Activated CD8-positive, alpha-beta T cell treated with anti-CD3 and anti-CD28 coated beads for 36 hours (primary cell): ENCODE measurements at regions not wholly inside any gene's neighbourhood (a gene's known extent, or its start where the extent isn't known, plus 50 kb on each side); places are given as distances from the start of the nearest gene placed in this dataset.

Source experiments
- ATAC-seq: fragments of 200-7000 bp; cut with Tn5 transposase; one replicate; pipeline ENCODE4 v1.10.0; 2021; ENCODE audit warnings: mild to moderate bottlenecking, moderate library complexity
- CTCF ChIA-PET: fragments of 350-600 bp; sonication (Branson Sonifier 250); formaldehyde crosslinking; loops from one replicate; lab custom pipeline; 2021; ENCODE audit warnings: antibody characterized with exemption; lab: Charles Lee
- POLR2A ChIA-PET: fragments of 350-600 bp; sonication (Branson Sonifier 250); formaldehyde crosslinking; loops from one replicate; lab custom pipeline; 2021; ENCODE audit warnings: antibody characterized with exemption; lab: Charles Lee
- DNase-seq: peaks from one replicate; pipeline ENCODE4 v3.0.0-alpha.2; 2020
- H3K27ac Mint-ChIP-seq: one replicate; pipeline ENCODE4 v1.8.0; 2021; ENCODE audit warnings: mild to moderate bottlenecking, mixed read lengths
- H3K27me3 Mint-ChIP-seq: one replicate; pipeline ENCODE4 v1.8.0; 2021; ENCODE audit warnings: mixed read lengths
- H3K36me3 Mint-ChIP-seq: one replicate; pipeline ENCODE4 v1.8.0; 2021; ENCODE audit warnings: low read depth, mixed read lengths
- H3K4me1 Mint-ChIP-seq: one replicate; pipeline ENCODE4 v1.8.0; 2021; ENCODE audit warnings: low read depth, mixed read lengths
- H3K4me3 Mint-ChIP-seq: one replicate; pipeline ENCODE4 v1.8.0; 2021; ENCODE audit warnings: mild to moderate bottlenecking, moderate library complexity, mixed read lengths
- H3K9me3 Mint-ChIP-seq: one replicate; pipeline ENCODE4 v1.8.0; 2021; ENCODE audit warnings: mixed read lengths
- CTCF ChIP-seq: fragments of 200-600 bp; IDR thresholded peaks from one replicate; pipeline ENCODE4 v1.8.0; 2022; ENCODE audit warnings: antibody characterized with exemption, mild to moderate bottlenecking
- intact Hi-C: fragments of 100-400 bp; cut with micrococcal nuclease; formaldehyde crosslinking; loops from one replicate; pipeline ENCODE4 v1.10.0; 2022

GRCh38 chr14:38394767-38395166 lies 138.9 kb upstream of the CLEC14A start:
- TF ChIP-seq CTCF, result no peak
- Mint-ChIP-seq H3K27me3 (no peaks in the 10 kb centered on the region), H3K36me3 (no peaks in the 10 kb centered on the region), H3K4me1 (no peaks in the 10 kb centered on the region), H3K9me3 (no peaks in the 10 kb centered on the region), H3K27ac (no peak overlapping the region), H3K4me3 (no peak overlapping the region)
- no peak for ATAC-seq
- ChIA-PET CTCF (no interaction called here), POLR2A (no interaction called here)
- no peak for DNase-seq
- intact Hi-C loops, result no loop called here

- TF ChIP-seq CTCF, result no peak
- Mint-ChIP-seq H3K4me3 (no peak overlapping the region), H3K27me3 (no peaks in the 10 kb centered on the region), H3K9me3 (no peaks in the 10 kb centered on the region), H3K36me3 (no peaks in the 10 kb centered on the region), H3K27ac (no peak overlapping the region), H3K4me1 (no peaks in the 10 kb centered on the region)
- ATAC-seq (no peak), DNase-seq (no peak)
- intact Hi-C loops, result no loop called here
- ChIA-PET CTCF (no interaction called here), POLR2A (no interaction called here)
Observed at GRCh38 chr14:38394064-38394463, 138.2 kb upstream of the CLEC14A start.

- Mint-ChIP-seq H3K27me3 (no peaks in the 10 kb centered on the region), H3K9me3 (no peaks in the 10 kb centered on the region), H3K27ac (no peak overlapping the region), H3K4me3 (no peak overlapping the region), H3K36me3 (no peaks in the 10 kb centered on the region), H3K4me1 (no peaks in the 10 kb centered on the region)
- DNase-seq, result no peak
- CTCF ChIA-PET, result interaction anchor here (1.6 kb wide), 1 partner anchor 8 kb away, joined by 6 read pairs; no protein-coding TSS in a partner anchor
- intact Hi-C loops, result no loop called here
- POLR2A ChIA-PET, result no interaction called here
- no peak for ATAC-seq
- TF ChIP-seq CTCF, result no peak
Observed at GRCh38 chr14:38391334-38391733, 135.4 kb upstream of the CLEC14A start.

- Mint-ChIP-seq H3K9me3 (no peaks in the 10 kb centered on the region), H3K36me3 (no peaks in the 10 kb centered on the region), H3K27ac (no peak overlapping the region), H3K27me3 (no peaks in the 10 kb centered on the region), H3K4me1 (no peaks in the 10 kb centered on the region), H3K4me3 (no peak overlapping the region)
- DNase-seq (no peak), ATAC-seq (no peak)
- ChIA-PET POLR2A (no interaction called here), CTCF (no interaction called here)
- TF ChIP-seq CTCF, result no peak
- intact Hi-C loops, result no loop called here
Observed at GRCh38 chr14:38389681-38390080, 133.8 kb upstream of the CLEC14A start.

GRCh38 chr14:38387821-38388220 lies 131.9 kb upstream of the CLEC14A start:
- Mint-ChIP-seq H3K4me3 (no peak overlapping the region), H3K4me1 (no peaks in the 10 kb centered on the region), H3K27me3 (no peaks in the 10 kb centered on the region), H3K27ac (no peak overlapping the region), H3K9me3 (no peaks in the 10 kb centered on the region), H3K36me3 (no peaks in the 10 kb centered on the region)
- ChIA-PET POLR2A (no interaction called here), CTCF (no interaction called here)
- no peak for DNase-seq
- intact Hi-C loops, result no loop called here
- no peak for TF ChIP-seq CTCF
- ATAC-seq, result no peak
